ENCODE measurements at regions not wholly inside any gene's neighbourhood (a gene's known extent, or its start where the extent isn't known, plus 50 kb on each side); places are given as distances from the start of the nearest gene placed in this dataset.

DNA sequence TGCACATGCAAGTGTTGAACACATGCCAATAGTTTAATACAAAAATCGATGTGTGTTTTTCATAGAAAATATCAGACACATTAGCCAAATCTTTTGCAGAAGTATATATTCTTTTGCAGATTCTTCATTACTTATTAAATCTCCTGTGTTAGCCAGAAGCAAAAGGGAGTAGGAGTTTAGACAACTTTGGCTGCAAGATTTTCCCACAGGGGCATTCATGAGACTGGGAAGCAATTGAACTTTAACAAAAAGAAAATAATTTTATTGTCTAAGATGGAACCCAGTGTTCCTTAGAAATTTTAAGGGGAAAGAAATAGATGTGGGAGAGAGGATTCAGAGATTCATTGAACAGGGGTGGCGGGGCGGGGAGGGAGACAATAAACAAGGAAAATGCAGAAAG, 1336.0 kb downstream of the GATA3 start:
- Histone ChIP-seq H3K4me1 (ENCODE audit: control insufficient read depth in 1 of 2, insufficient read depth in 2 of 2, low read length in 2 of 2) (no peaks in the 10 kb centered on the region), H3K36me3 (ENCODE audit: control insufficient read depth in 1 of 2, insufficient read depth in 2 of 2, low read length in 2 of 2) (no peaks in the 10 kb centered on the region), H3K27me3 (ENCODE audit: insufficient read depth, low read length) (no peaks in the 10 kb centered on the region), H3K27ac (ENCODE audit: low read depth, low read length) (no peak overlapping the region), H3K4me3 (replicated peaks in 1 of 2; ENCODE audit: low read depth in 1 of 2, low read length in 2 of 2) (no peak overlapping the region), H3K9me3 (ENCODE audit: control insufficient read depth in 1 of 2, insufficient read depth in 1 of 2, low read depth in 1 of 2, low read length in 2 of 2) (peaks cover 2 to 20% of the 10 kb centered on the region in 2 experiments; a peak in 2 of 4 replicates), H3K4me2 (ENCODE audit: low read length) (no peak overlapping the region), H3K9ac (ENCODE audit: low read length) (no peak overlapping the region), H2AFZ (ENCODE audit: low read depth, low read length, poor library complexity, severe bottlenecking) (no peak overlapping the region), H3K9me2 (ENCODE audit: insufficient read depth) (no peaks in the 10 kb centered on the region), H4K20me1 (ENCODE audit: insufficient read depth) (no peaks in the 10 kb centered on the region), H3K79me2 (ENCODE audit: insufficient read depth, low read length) (no peaks in the 10 kb centered on the region)
- BruUV-seq (replicated peaks): no TSS peak
- CTCF ChIA-PET: no interaction called here
- ATAC-seq (no peak), DNase-seq (ENCODE audit: low read depth, low spot score) (no peak)
- RAD21 ChIA-PET (ENCODE audit: low non-redundant PET in 1 of 2, low total read pairs in 2 of 2, uncharacterized antibody in 2 of 2, unreplicated experiment in 2 of 2): no interaction called here
- POLR2A ChIA-PET: no interaction called here
- intact Hi-C loops (cut with micrococcal nuclease): no loop called here
- no peak for TF ChIP-seq SIN3A (IDR thresholded peaks at IDR 0.05; ENCODE audit: low read depth)
- TF ChIP-seq ZNF274 (IDR thresholded peaks at IDR 0.05; ENCODE audit: low read depth, low read length): no peak
- TF ChIP-seq FOSL1 (IDR thresholded peaks at IDR 0.05; ENCODE audit: low read depth): no peak
- TF ChIP-seq, protein P1, sequence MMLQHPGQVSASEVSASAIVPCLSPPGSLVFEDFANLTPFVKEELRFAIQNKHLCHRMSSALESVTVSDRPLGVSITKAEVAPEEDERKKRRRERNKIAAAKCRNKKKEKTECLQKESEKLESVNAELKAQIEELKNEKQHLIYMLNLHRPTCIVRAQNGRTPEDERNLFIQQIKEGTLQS (IDR thresholded peaks at IDR 0.05): no peak
- no peak for TF ChIP-seq EZH2phosphoT487 (IDR thresholded peaks at IDR 0.05; ENCODE audit: borderline replicate concordance)
- TF ChIP-seq EZH2 (IDR thresholded peaks at IDR 0.05): no peak
- no peak for TF ChIP-seq SRF (IDR thresholded peaks at IDR 0.05; ENCODE audit: low read depth)
- no peak for TF ChIP-seq POLR2AphosphoS5 (IDR thresholded peaks at IDR 0.05; ENCODE audit: low read depth, low read length)
- TF ChIP-seq, protein P2, sequence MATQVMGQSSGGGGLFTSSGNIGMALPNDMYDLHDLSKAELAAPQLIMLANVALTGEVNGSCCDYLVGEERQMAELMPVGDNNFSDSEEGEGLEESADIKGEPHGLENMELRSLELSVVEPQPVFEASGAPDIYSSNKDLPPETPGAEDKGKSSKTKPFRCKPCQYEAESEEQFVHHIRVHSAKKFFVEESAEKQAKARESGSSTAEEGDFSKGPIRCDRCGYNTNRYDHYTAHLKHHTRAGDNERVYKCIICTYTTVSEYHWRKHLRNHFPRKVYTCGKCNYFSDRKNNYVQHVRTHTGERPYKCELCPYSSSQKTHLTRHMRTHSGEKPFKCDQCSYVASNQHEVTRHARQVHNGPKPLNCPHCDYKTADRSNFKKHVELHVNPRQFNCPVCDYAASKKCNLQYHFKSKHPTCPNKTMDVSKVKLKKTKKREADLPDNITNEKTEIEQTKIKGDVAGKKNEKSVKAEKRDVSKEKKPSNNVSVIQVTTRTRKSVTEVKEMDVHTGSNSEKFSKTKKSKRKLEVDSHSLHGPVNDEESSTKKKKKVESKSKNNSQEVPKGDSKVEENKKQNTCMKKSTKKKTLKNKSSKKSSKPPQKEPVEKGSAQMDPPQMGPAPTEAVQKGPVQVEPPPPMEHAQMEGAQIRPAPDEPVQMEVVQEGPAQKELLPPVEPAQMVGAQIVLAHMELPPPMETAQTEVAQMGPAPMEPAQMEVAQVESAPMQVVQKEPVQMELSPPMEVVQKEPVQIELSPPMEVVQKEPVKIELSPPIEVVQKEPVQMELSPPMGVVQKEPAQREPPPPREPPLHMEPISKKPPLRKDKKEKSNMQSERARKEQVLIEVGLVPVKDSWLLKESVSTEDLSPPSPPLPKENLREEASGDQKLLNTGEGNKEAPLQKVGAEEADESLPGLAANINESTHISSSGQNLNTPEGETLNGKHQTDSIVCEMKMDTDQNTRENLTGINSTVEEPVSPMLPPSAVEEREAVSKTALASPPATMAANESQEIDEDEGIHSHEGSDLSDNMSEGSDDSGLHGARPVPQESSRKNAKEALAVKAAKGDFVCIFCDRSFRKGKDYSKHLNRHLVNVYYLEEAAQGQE (IDR thresholded peaks at IDR 0.05; ENCODE audit: low read depth): no peak
- TF ChIP-seq RAD21 (IDR thresholded peaks at IDR 0.05; ENCODE audit: low read depth): no peak
- TF ChIP-seq EGR1 (IDR thresholded peaks at IDR 0.05; ENCODE audit: low read depth): no peak

Data from HCT116 (cell line).